K562 (cell line): ENCODE measurements at regions not wholly inside any gene's neighbourhood (a gene's known extent, or its start where the extent isn't known, plus 50 kb on each side); places are given as distances from the start of the nearest gene placed in this dataset.

ENCODE experiments used
- ATAC-seq: fragments of 200-7000 bp; cut with Tn5 transposase; 3 replicates; pipeline ENCODE4 v1.9.1; 2020; ENCODE audit warnings: moderate library complexity
- BruUV-seq: library from RNA; stranded (reverse); fragments of 400-500 nt; replicated peaks from 2 replicates; lab custom pipeline; 2021; lab: Mats Ljungman, UMichigan
- CTCF ChIA-PET: fragments of 300-600 bp; formaldehyde crosslinking; extraction: SDS; loops from one replicate; lab custom pipeline; 2021; ENCODE audit warnings: low intra/inter-chr PET ratio; lab: Yijun Ruan, JAX
- POLR2A ChIA-PET: fragments of 300-600, 350-650 bp; sonication (Branson Sonifier 250); formaldehyde crosslinking; extraction: SDS; loops from one replicate; lab custom pipeline; 2021; ENCODE audit warnings: antibody characterized with exemption, inconsistent platforms; lab: Yijun Ruan, JAX
- DNase-seq, 4 experiments: peaks; one replicate each; pipeline versions ENCODE4 v3.0.0 to v3.0.0-alpha.2; 2011 to 2018; ENCODE audit warnings: low spot score in 3 of 4, mixed read lengths in 3 of 4; ENCODE audit errors: extremely low read depth in 1 of 4
- FAIRE-seq: peaks from 2 replicates; lab custom pipeline; 2011; peaks lifted over from hg19 to GRCh38; lab: Jason Lieb, UNC
- H2AFZ ChIP-seq: 2 replicates; pipeline ENCODE4 v1.6.0; 2011; ENCODE audit warnings: low read depth, low read length, control low read depth, inconsistent platforms
- H3K27ac ChIP-seq: fragments of 200-600 bp; 3 replicates; pipeline ENCODE4 v1.8.0; 2011; ENCODE audit warnings: low read depth, mild to moderate bottlenecking, control low read depth, inconsistent platforms, low read length, moderate library complexity, mixed read lengths; ENCODE audit errors: extremely low read depth
- H3K27me3 ChIP-seq, 2 experiments: fragments of 300-600 bp in 1 of 2; 2 replicates in 1 of 2; 3 replicates in 1 of 2; pipeline versions ENCODE4 v1.6.0 to v1.8.0; 2011; ENCODE audit warnings: inconsistent platforms in 2 of 2, low read length in 2 of 2, mild to moderate bottlenecking in 1 of 2, mixed read lengths in 1 of 2, moderate library complexity in 1 of 2; ENCODE audit not compliant: control insufficient read depth in 2 of 2, insufficient read depth in 2 of 2
- H3K36me3 ChIP-seq: fragments of 300-600 bp; 3 replicates; pipeline ENCODE4 v1.8.0; 2011; ENCODE audit warnings: mild to moderate bottlenecking, low read length, inconsistent platforms; ENCODE audit not compliant: control insufficient read depth, insufficient read depth
- H3K4me1 ChIP-seq, 2 experiments: fragments of 200-600 bp in 1 of 2; replicated peaks in 1 of 2; 2 replicates in 1 of 2; 3 replicates in 1 of 2; pipeline versions ENCODE4 v1.5.1 to v1.8.0; 2011; ENCODE audit warnings: inconsistent platforms in 2 of 2, low read length in 2 of 2, mild to moderate bottlenecking in 1 of 2, mixed read lengths in 1 of 2, moderate library complexity in 1 of 2; ENCODE audit not compliant: control insufficient read depth in 2 of 2, insufficient read depth in 2 of 2
- H3K4me2 ChIP-seq: 2 replicates; pipeline ENCODE4 v1.6.1; 2011; ENCODE audit warnings: low read length, control low read depth, inconsistent platforms, mixed read lengths; ENCODE audit not compliant: insufficient read depth
- H3K4me3 ChIP-seq: fragments of 200-600 bp; sonication (generic), shearing (Covaris generic); 2 replicates; pipeline ENCODE4 v1.5.1; 2016; ENCODE audit warnings: control low read depth, inconsistent platforms
- H3K79me2 ChIP-seq: fragments of 200-600 bp; 3 replicates; pipeline ENCODE4 v1.8.0; 2011; ENCODE audit warnings: low read length, inconsistent platforms; ENCODE audit not compliant: control insufficient read depth, insufficient read depth
- H3K9ac ChIP-seq, 2 experiments: 2 replicates each; pipeline versions ENCODE4 v1.6.0 to v1.6.1; 2011; ENCODE audit warnings: low read depth in 2 of 2, low read length in 2 of 2, control low read depth in 1 of 2, inconsistent platforms in 1 of 2, mild to moderate bottlenecking in 1 of 2, mixed read lengths in 1 of 2; ENCODE audit not compliant: insufficient read depth in 1 of 2
- H3K9me1 ChIP-seq: one replicate; pipeline ENCODE4 v1.6.0; 2011; ENCODE audit warnings: inconsistent platforms, mild to moderate bottlenecking, low read length, moderate library complexity; ENCODE audit not compliant: control insufficient read depth, insufficient read depth
- H3K9me3 ChIP-seq: replicated peaks from 2 replicates; pipeline ENCODE4 v1.5.1; 2011; ENCODE audit warnings: low read depth, low read length, inconsistent platforms; ENCODE audit not compliant: control insufficient read depth, insufficient read depth
- H4K20me1 ChIP-seq: replicated peaks from 2 replicates; pipeline ENCODE4 v1.6.1; 2011; ENCODE audit warnings: low read length, inconsistent platforms, mixed read lengths; ENCODE audit not compliant: control insufficient read depth, insufficient read depth
- PTRF ChIP-seq: fragments of 450-650 bp; IDR thresholded peaks from 2 replicates; pipeline ENCODE4 v1.6.1; 2016; ENCODE audit warnings: mild to moderate bottlenecking, missing genetic modification characterization, missing compliant biosample characterization
- PTTG1 ChIP-seq: fragments of 450-650 bp; IDR thresholded peaks from 2 replicates; pipeline ENCODE4 v1.6.1; 2016; ENCODE audit warnings: low read depth, mild to moderate bottlenecking, missing genetic modification characterization, missing compliant biosample characterization
- RAD21 ChIP-seq, 2 experiments: fragments of 250-450 bp in 1 of 2; fragments of 450-650 bp in 1 of 2; sonication (Bioruptor Pico) in 1 of 2; formaldehyde crosslinking in 1 of 2; IDR thresholded peaks in 1 of 2; conservative IDR thresholded peaks in 1 of 2; 2 replicates each; pipeline versions ENCODE4 v1.4.0 to v1.8.0; 2020 to 2022; ENCODE audit warnings: mild to moderate bottlenecking in 2 of 2, moderate library complexity in 1 of 2
- WGBS: fragments of 100-300 bp; shearing (Covaris generic); methylation state at CpG from one replicate; pipeline ENCODE4 v1.1.6; 2016; ENCODE audit warnings: low coverage, mixed read lengths; ENCODE audit not compliant: insufficient coverage; ENCODE audit errors: missing lambda C conversion rate; 5-methylcytosine and 5-hydroxymethylcytosine counted together
- in situ Hi-C: fragments of 300-500 bp; cut with MboI; formaldehyde crosslinking; loops from 4 replicates; pipeline ENCODE4 v1.15.0; 2018; ENCODE audit warnings: inconsistent platforms, mixed read lengths
- intact Hi-C: fragments of 100-400 bp; cut with micrococcal nuclease; formaldehyde crosslinking; loops from 2 replicates; pipeline ENCODE4 v1.14.2; 2022
- TF ChIP-seq, protein P1 (sequence below): sonication (generic); formaldehyde crosslinking; IDR thresholded peaks from 2 replicates; pipeline ENCODE4 v1.8.0; 2022; ENCODE audit warnings: missing genetic modification reagents, mild to moderate bottlenecking, borderline replicate concordance
- TF ChIP-seq, protein P2 (sequence below), 3 experiments: IDR thresholded peaks in 2 of 3; conservative IDR thresholded peaks in 1 of 3; 2 replicates each; pipeline ENCODE4 v1.5.1; 2011 to 2012; ENCODE audit warnings: low read length in 3 of 3, mild to moderate bottlenecking in 3 of 3, control low read depth in 2 of 3, improper control_type of control experiment in 1 of 3, inconsistent platforms in 1 of 3, low read depth in 1 of 3, mixed read lengths in 1 of 3, moderate library complexity in 1 of 3; ENCODE audit not compliant: insufficient read depth in 2 of 3
- TF ChIP-seq, protein P3 (sequence below), 2 experiments: fragments of 450-650 bp; formaldehyde crosslinking in 1 of 2; IDR thresholded peaks; 2 replicates each; pipeline versions ENCODE4 v1.4.0 to v1.6.1; 2014 to 2020; ENCODE audit warnings: mild to moderate bottlenecking in 2 of 2, borderline replicate concordance in 1 of 2, low read depth in 1 of 2

DNA sequence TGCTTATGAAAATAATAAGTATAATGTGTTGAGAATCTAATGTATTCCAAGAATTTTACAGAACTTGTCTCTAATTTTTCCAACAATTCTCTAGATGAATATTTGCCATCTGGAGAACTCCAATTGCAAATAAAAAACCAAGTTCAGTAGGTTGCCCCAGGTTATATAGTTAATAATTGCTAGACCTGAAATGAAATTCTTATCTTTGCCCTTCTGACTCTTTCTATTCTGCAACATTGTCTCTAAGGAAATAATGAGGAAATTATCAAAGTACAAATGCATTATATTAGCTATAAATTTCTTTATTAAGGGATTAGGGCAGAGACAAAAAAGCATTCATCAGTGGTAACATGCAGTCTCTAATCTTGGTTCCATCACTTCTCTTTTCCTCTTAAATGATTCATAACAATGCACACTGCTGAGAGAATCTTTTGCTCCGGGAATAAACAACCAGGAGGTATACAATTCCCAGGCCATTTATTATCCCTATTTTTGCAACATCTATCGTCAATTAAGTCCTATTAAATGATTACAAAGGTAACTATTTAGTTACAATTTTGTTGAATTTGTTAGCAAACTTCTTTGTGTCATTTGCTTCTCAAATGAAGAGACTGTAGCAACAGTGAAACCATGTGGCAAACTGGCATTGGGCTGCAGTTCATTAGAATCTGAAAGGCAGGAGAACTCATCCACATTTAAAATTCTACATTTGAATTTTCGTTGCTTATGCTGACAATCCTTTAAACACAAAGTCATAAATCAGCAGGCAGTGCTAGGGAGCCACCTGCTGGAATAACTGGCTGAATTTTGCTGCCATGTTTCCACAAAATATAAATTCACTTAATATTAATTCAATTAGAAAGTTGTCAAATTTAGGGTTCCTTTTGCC is 349.6 kb downstream of the KIF2B start:
- no peak for FAIRE-seq
- Histone ChIP-seq H3K9me1 (no peaks in the 10 kb centered on the region), H3K4me1 (no peaks in the 10 kb centered on the region), H4K20me1 (no peaks in the 10 kb centered on the region), H3K36me3 (no peaks in the 10 kb centered on the region), H2AFZ (no peak overlapping the region), H3K9me3 (no peaks in the 10 kb centered on the region), H3K4me3 (no peak overlapping the region), H3K9ac (no peak overlapping the region), H3K4me2 (no peak overlapping the region), H3K27me3 (no peaks in the 10 kb centered on the region), H3K79me2 (no peaks in the 10 kb centered on the region), H3K27ac (no peak overlapping the region)
- no TSS peak for BruUV-seq
- ATAC-seq: no peak
- 2% methylated on average over 3 of the region's 3 CpGs for WGBS
- in situ Hi-C loops: no loop called here
- ChIA-PET CTCF (no interaction called here), POLR2A (no interaction called here)
- peak in 1 of 4 experiments; percentile 12 for DNase-seq
- intact Hi-C loops: no loop called here
- TF ChIP-seq, protein P1, sequence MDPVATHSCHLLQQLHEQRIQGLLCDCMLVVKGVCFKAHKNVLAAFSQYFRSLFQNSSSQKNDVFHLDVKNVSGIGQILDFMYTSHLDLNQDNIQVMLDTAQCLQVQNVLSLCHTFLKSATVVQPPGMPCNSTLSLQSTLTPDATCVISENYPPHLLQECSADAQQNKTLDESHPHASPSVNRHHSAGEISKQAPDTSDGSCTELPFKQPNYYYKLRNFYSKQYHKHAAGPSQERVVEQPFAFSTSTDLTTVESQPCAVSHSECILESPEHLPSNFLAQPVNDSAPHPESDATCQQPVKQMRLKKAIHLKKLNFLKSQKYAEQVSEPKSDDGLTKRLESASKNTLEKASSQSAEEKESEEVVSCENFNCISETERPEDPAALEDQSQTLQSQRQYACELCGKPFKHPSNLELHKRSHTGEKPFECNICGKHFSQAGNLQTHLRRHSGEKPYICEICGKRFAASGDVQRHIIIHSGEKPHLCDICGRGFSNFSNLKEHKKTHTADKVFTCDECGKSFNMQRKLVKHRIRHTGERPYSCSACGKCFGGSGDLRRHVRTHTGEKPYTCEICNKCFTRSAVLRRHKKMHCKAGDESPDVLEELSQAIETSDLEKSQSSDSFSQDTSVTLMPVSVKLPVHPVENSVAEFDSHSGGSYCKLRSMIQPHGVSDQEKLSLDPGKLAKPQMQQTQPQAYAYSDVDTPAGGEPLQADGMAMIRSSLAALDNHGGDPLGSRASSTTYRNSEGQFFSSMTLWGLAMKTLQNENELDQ: no peak
- TF ChIP-seq PTTG1 (no peak), PTRF (tag) (no peak), RAD21 (CRISPR knock-in tag; conservative IDR thresholded peaks at IDR 0.05 in 1 of 2, IDR thresholded peaks at IDR 0.05 in 1 of 2) (peak; percentile 39 to 47)
- TF ChIP-seq, protein P2, sequence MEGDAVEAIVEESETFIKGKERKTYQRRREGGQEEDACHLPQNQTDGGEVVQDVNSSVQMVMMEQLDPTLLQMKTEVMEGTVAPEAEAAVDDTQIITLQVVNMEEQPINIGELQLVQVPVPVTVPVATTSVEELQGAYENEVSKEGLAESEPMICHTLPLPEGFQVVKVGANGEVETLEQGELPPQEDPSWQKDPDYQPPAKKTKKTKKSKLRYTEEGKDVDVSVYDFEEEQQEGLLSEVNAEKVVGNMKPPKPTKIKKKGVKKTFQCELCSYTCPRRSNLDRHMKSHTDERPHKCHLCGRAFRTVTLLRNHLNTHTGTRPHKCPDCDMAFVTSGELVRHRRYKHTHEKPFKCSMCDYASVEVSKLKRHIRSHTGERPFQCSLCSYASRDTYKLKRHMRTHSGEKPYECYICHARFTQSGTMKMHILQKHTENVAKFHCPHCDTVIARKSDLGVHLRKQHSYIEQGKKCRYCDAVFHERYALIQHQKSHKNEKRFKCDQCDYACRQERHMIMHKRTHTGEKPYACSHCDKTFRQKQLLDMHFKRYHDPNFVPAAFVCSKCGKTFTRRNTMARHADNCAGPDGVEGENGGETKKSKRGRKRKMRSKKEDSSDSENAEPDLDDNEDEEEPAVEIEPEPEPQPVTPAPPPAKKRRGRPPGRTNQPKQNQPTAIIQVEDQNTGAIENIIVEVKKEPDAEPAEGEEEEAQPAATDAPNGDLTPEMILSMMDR (IDR thresholded peaks at IDR 0.05 in 2 of 3, conservative IDR thresholded peaks at IDR 0.05 in 1 of 3; ENCODE audit: insufficient read depth in 2 of 3, low read depth in 1 of 3, low read length in 3 of 3): peak in 2 of 3 experiments; percentile 16 to 40; a peak in 2 of 6 replicates
- TF ChIP-seq, protein P3, sequence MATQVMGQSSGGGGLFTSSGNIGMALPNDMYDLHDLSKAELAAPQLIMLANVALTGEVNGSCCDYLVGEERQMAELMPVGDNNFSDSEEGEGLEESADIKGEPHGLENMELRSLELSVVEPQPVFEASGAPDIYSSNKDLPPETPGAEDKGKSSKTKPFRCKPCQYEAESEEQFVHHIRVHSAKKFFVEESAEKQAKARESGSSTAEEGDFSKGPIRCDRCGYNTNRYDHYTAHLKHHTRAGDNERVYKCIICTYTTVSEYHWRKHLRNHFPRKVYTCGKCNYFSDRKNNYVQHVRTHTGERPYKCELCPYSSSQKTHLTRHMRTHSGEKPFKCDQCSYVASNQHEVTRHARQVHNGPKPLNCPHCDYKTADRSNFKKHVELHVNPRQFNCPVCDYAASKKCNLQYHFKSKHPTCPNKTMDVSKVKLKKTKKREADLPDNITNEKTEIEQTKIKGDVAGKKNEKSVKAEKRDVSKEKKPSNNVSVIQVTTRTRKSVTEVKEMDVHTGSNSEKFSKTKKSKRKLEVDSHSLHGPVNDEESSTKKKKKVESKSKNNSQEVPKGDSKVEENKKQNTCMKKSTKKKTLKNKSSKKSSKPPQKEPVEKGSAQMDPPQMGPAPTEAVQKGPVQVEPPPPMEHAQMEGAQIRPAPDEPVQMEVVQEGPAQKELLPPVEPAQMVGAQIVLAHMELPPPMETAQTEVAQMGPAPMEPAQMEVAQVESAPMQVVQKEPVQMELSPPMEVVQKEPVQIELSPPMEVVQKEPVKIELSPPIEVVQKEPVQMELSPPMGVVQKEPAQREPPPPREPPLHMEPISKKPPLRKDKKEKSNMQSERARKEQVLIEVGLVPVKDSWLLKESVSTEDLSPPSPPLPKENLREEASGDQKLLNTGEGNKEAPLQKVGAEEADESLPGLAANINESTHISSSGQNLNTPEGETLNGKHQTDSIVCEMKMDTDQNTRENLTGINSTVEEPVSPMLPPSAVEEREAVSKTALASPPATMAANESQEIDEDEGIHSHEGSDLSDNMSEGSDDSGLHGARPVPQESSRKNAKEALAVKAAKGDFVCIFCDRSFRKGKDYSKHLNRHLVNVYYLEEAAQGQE (IDR thresholded peaks at IDR 0.05; ENCODE audit: borderline replicate concordance): peak; percentile 29; the same call in 1 of the 2 replicates
- TF ChIP-seq, protein P3 (CRISPR knock-in tag; IDR thresholded peaks at IDR 0.05; ENCODE audit: low read depth): no peak
